ENCODE measurements at regions not wholly inside any gene's neighbourhood (a gene's known extent, or its start where the extent isn't known, plus 50 kb on each side); places are given as distances from the start of the nearest gene placed in this dataset.
"Not testable (repeated sequence)": the region's sequence is repeated elsewhere in the genome, so short reads cannot be mapped to it uniquely, and the experiment has no call there.

DNA sequence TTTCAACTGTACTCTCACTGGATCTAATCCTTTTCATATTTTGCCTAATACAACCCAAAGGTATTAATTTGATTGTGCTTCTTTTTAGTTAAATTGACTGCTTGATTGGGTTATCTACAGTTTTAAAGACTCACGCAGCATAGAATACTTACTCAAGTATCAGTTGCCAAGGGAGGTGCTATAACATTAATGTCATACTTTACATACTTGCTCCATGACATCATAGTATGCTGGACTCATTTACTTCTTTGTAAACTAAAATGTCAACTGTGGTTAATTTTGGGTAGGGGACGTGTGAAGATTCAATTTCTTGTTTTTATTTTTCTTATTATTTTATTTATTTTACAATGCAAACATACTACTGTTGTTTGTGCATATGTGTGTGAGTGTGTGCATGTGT lies 716.2 kb upstream of the VRK2 start:
- no peak for DNase-seq (ENCODE audit: low spot score)

DNA sequence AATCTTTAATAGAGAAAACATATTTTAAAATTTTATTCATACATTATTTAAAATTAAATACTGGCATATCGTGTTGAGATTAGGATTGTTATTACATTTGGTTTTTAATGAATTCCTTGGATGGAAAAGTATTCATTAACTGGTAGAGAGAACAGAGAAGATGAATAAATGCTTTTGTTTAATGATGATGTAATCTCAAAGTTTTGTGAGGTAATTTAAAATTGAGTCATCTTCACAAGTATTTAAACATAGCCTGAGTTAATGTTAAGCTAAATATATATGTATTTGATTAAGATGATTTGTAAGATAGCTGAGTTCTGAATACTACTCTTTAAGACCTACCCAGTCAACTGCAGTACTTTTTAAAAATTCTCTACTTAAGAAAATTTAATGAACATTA lies 713.4 kb upstream of the VRK2 start:
- no peak for DNase-seq (ENCODE audit: low spot score)

GRCh38 chr2:57343391-57344006 lies 703.1 kb upstream of the VRK2 start:
- no peak for DNase-seq (ENCODE audit: low spot score)

DNA sequence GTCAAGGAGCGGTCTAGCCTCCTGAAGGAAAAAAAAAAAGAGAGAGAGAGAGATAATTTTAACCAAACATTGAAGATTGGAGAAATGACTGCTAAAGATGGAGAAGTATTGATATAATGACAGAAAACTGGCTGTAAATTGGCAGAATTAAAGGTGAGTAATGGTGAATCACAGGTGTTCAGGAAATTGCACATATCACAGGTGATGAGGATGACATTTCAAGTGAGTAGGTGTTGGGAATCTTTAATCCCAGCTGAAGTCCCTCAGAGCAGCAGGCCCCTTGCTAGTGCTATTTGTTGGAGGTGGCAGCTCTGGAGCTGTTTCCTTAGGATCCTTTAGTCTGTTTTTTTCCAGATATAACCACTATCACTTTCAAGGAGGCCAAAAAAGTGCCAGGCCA lies 678.4 kb upstream of the VRK2 start:
- DNase-seq (ENCODE audit: low spot score) = no peak

DNA sequence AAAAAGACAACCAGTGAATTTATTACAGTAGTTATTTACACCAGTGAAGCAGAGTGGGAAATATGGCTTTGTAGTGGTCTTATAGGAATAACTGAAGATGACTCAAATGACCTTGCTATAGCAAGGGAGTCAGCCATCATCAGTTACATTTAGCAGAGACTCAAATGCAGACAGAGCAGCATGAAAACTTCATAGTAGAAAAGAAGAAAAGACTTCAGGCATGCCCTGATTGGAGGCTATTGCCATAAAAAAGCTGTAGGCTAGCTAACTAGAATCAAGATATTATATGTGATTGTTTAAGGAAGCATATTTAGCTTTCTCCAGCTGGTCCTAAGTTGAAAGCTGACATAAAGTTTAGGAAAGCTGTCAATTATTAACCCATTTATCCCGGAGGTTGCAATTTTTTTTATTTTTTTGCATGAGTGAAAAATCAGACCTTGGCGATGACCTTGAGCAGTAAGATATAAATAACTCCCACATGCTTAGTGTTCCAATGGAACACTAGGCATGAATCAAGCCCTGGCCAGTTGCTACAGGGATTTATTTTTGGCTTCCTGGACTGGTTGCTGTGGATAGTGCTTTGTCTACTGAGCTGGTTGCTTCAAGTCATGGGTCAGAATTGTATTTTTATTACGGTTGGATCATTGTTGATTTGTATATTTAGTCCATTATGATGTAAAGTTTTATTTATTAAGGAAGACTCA lies 675.6 kb upstream of the VRK2 start:
- no peak for DNase-seq (ENCODE audit: low spot score)

GRCh38 chr2:57372237-57372984 lies 674.2 kb upstream of the VRK2 start:
- DNase-seq (ENCODE audit: low spot score) = no peak

DNA sequence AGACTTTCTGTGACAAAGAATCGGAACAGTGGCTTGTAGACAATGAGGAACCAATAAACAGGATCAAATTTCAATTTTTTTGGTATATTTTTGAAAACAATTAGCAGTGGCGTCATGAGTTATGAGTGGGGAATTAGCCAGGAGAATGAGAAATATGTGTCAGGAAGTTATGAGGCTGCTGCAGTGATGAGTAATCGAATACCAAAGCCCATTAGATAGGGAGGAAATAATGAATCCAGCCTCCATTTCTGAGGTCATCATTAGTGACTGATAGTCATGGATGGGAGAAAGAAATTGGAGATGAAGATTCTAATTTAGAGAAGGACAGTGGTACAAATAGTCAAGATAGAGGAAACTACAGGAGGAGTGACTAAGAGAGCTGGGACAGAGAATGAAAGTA lies 673.1 kb upstream of the VRK2 start:
- no peak for DNase-seq (ENCODE audit: low spot score)

DNA sequence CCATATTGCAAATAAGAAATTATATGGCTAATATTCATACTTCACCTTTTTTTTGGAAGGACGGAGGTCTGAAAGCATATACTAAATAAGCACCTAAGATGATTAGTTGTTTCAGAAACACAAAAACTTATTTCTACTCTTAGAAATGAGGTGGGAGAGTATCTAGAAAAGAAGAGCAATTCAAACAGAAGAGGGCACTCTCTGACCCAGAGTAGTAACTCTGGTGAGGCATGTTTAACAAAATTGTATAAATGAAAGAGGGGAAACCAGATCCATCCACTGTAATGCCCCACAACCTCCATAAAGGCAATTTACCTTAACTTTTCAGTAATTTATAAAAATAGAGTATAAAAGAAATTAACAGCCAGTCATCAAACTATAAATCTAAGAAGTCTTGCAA lies 669.6 kb upstream of the VRK2 start:
- no peak for DNase-seq (ENCODE audit: low spot score)

GRCh38 chr2:57386305-57386704 lies 660.3 kb upstream of the VRK2 start:
- no peak for DNase-seq (ENCODE audit: low spot score)

GRCh38 chr2:57396355-57397098 lies 650.1 kb upstream of the VRK2 start:
- no peak for DNase-seq (ENCODE audit: low spot score)

DNA sequence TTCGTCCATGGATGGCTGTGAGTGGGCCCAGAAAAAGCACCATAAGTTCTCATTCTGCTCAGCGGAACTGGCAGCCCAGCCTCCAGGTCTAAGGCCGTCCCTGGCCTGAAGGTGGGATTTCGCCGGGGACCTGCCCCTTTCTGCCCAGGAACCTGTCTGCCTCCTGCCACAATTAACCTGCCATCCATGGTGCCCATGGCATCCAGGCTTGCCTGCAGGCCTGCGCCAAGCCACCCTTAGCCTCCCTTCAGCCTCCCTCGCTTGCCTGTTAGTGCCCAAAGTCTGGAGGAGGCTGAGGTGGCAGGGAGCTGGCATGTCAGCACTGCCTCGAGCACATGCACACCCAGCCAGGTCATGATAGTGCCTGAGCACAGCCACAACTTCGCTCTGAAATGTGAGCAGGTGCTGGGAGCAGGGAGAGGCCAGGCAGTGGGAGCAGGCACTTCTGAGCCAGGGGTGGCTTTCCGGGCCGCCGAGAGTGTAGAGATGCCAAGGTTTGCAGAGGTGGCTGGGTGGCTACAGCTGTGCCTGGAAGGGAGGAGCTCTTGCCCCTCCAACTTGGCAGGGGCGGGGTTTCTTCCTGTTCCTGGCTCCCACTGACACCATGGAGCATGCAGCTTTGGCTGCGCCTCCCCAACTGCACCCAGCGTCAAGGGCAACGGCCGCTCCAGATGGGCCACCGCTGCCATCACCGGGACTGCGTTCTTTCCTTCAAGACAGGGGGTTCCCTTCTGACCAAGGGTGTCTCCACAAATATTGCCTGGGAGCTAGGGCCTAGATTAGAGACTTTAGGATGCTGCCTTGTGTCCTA lies 648.9 kb upstream of the VRK2 start:
- DNase-seq (ENCODE audit: low spot score) = no peak

DNA sequence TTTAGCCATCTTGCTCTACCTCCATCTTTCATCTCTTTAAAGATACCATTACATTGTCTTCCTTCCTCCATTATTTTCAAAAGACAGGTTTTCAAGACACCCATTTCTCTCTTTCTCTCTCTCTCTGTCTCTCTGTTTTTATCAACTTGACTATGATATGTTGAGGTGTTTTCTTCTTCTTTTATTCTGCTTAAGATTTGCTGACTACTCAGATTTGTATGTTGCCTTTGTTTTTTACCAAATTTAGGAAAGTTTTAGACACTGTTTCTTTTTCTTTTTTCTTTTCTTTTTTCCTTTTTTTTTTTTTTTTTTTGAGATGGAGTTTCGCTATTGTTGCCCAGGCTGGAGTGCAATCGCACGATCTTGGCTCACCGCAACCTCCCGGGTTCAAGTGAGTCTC lies 647.5 kb upstream of the VRK2 start:
- DNase-seq (ENCODE audit: low spot score) = no peak

GRCh38 chr2:57402096-57402495 lies 644.5 kb upstream of the VRK2 start:
- no peak for DNase-seq (ENCODE audit: low spot score)

DNA sequence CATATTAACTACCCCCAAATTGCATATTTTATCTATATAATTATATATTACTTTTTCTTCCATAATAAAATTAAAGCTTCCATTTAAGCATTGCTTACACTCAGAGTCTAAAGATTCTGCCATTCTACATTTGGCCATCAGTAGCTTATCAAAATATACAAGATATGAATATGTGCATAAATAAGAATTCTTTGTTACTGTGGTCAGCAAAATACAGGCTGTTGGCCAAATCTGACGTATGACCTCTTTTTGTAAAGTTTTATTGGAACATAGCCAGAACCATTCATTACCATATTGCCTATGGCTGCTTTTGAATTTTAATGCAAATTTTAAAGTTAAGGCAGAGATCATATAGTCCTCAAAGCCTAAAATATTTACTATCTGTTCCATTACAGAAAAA lies 643.9 kb upstream of the VRK2 start:
- no peak for DNase-seq (ENCODE audit: low spot score)

DNA sequence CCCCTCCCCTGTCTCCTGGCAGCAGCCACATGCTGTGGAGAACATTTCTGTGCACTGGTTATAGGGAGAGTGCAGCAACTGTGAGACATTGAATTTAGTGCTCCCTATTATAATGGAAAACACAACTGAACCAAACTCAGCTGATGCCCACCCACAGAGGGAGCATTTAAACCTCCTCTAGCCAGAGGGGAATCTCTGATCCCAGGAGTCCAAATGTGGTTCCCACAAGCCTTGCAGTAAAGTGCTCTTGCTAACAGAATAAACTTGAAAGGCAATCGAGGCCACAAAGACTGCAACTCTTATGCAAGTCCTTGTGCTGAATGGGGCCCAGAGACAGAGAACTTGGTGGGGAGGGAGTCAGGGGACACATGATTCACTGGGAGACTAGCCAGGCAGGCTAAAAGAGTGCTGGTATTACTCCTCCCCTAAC lies 638.8 kb upstream of the VRK2 start:
- DNase-seq (ENCODE audit: low spot score) = no peak

GRCh38 chr2:57408587-57408986 lies 638.0 kb upstream of the VRK2 start:
- no peak for DNase-seq (ENCODE audit: low spot score)

- no peak for DNase-seq (ENCODE audit: low spot score)
These were observed 629.6 kb upstream of the VRK2 start for GRCh38 chr2:57417007-57417406.

GRCh38 chr2:57418859-57419346 lies 627.7 kb upstream of the VRK2 start:
- DNase-seq (ENCODE audit: low spot score) = not testable (repeated sequence)

GRCh38 chr2:57429831-57430230 lies 616.8 kb upstream of the VRK2 start:
- DNase-seq (ENCODE audit: low spot score) = no peak

DNA sequence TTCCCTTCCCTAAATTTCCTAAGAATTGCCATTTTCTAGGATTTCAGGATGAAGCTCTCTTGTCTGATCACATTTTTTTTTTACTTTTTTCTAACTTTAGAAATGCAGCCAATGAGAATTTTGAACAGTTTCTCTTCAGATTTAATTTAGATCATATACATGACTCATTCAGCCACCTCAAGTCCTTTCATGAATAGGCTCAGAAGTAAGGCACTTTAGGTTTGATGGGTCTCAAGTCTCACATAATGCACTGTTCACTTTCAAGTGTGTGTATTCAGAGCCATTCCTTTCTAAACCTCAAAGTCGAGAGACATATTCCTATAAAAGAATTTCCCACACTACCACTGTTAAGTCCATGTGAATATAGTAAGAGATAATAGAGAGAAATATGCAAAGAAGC lies 614.1 kb upstream of the VRK2 start:
- no peak for DNase-seq (ENCODE audit: low spot score)

DNA sequence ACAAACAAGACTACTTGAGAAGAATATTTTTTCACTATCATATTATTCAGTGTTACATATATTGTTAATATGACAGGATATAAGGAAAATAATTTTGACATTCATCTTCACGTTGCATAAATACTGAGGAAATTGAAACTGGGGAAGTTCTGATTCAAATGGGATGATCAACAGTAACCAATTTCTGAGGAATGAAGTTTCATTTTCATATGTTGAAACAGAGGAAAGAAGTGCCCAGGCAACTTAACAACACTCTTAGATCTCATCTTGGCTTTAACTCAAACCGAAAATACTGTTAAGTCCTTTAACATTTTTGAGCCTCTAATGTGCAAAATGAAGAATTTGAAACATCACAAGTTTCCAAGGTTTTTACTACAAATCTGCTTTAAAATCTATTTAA lies 612.2 kb upstream of the VRK2 start:
- no peak for DNase-seq (ENCODE audit: low spot score)

GRCh38 chr2:57434972-57435371 lies 611.6 kb upstream of the VRK2 start:
- no peak for DNase-seq (ENCODE audit: low spot score)

All from hematopoietic multipotent progenitor cell treated with erythropoietin and hydrocortisone succinate and interleukin-3 and kit ligand, for 17 days (in vitro differentiated cells).